ENCODE measurements at regions not wholly inside any gene's neighbourhood (a gene's known extent, or its start where the extent isn't known, plus 50 kb on each side); places are given as distances from the start of the nearest gene placed in this dataset.

- TF ChIP-seq CTCF (IDR thresholded peaks at IDR 0.05), result no peak
- no peak for TF ChIP-seq POLR2A (IDR thresholded peaks at IDR 0.05)
Measured at GRCh38 chr2:207253666-207254345, 88.1 kb upstream of the KLF7 start.

Data from stomach (tissue), 4 donors.